ENCODE measurements at regions not wholly inside any gene's neighbourhood (a gene's known extent, or its start where the extent isn't known, plus 50 kb on each side); places are given as distances from the start of the nearest gene placed in this dataset.

- peaks cover 1% of the 10 kb centered on the region for H3K36me3 Mint-ChIP-seq
- H3K4me3 Mint-ChIP-seq, result no peak overlapping the region
- no peak for DNase-seq
- H3K27ac Mint-ChIP-seq, result no peak overlapping the region
- H3K9me3 Mint-ChIP-seq, result no peaks in the 10 kb centered on the region
- no peaks in the 10 kb centered on the region for H3K27me3 Mint-ChIP-seq
- peaks cover 18% of the 10 kb centered on the region for H3K4me1 Mint-ChIP-seq
Measured at GRCh38 chr10:47107007-47107747, 192.8 kb upstream of the GDF10 start.

GRCh38 chr10:47109906-47110305 lies 190.1 kb upstream of the GDF10 start:
- no peaks in the 10 kb centered on the region for H3K27me3 Mint-ChIP-seq
- H3K36me3 Mint-ChIP-seq, result no peaks in the 10 kb centered on the region
- no peaks in the 10 kb centered on the region for H3K9me3 Mint-ChIP-seq
- DNase-seq, result no peak
- peaks cover 11% of the 10 kb centered on the region for H3K4me1 Mint-ChIP-seq
- no peak overlapping the region for H3K27ac Mint-ChIP-seq
- no peak overlapping the region for H3K4me3 Mint-ChIP-seq

- H3K9me3 Mint-ChIP-seq, result no peaks in the 10 kb centered on the region
- H3K4me3 Mint-ChIP-seq, result no peak overlapping the region
- no peaks in the 10 kb centered on the region for H3K27me3 Mint-ChIP-seq
- H3K27ac Mint-ChIP-seq, result no peak overlapping the region
- peaks cover 8% of the 10 kb centered on the region for H3K4me1 Mint-ChIP-seq
- DNase-seq, result no peak
- no peaks in the 10 kb centered on the region for H3K36me3 Mint-ChIP-seq
Measured at GRCh38 chr10:47111329-47111862, 188.6 kb upstream of the GDF10 start.

- no peaks in the 10 kb centered on the region for H3K36me3 Mint-ChIP-seq
- no peaks in the 10 kb centered on the region for H3K27me3 Mint-ChIP-seq
- H3K9me3 Mint-ChIP-seq, result no peaks in the 10 kb centered on the region
Measured at GRCh38 chr10:47112612-47113011, 187.4 kb upstream of the GDF10 start.

GRCh38 chr10:47113907-47114500 lies 186.0 kb upstream of the GDF10 start:
- H3K4me3 Mint-ChIP-seq, result no peak overlapping the region
- H3K4me1 Mint-ChIP-seq, result peaks cover 6% of the 10 kb centered on the region

More at GRCh38 chr10:47112612-47113011, 187.4 kb upstream of the GDF10 start:
- H3K4me1 Mint-ChIP-seq, result peaks cover 6% of the 10 kb centered on the region
- H3K4me3 Mint-ChIP-seq, result no peak overlapping the region
- H3K27ac Mint-ChIP-seq, result no peak overlapping the region
- DNase-seq, result no peak

GRCh38 chr10:47114680-47115186 lies 185.3 kb upstream of the GDF10 start:
- Mint-ChIP-seq H3K27me3 (no peaks in the 10 kb centered on the region), H3K4me3 (no peak overlapping the region), H3K4me1 (peaks cover 6% of the 10 kb centered on the region), H3K27ac (no peak overlapping the region), H3K9me3 (no peaks in the 10 kb centered on the region), H3K36me3 (no peaks in the 10 kb centered on the region)
- DNase-seq, result no peak

More at GRCh38 chr10:47113907-47114500, 186.0 kb upstream of the GDF10 start:
- H3K27ac Mint-ChIP-seq, result no peak overlapping the region
- DNase-seq, result no peak
- H3K36me3 Mint-ChIP-seq, result no peaks in the 10 kb centered on the region
- no peaks in the 10 kb centered on the region for H3K27me3 Mint-ChIP-seq
- no peaks in the 10 kb centered on the region for H3K9me3 Mint-ChIP-seq

GRCh38 chr10:47115322-47115721 lies 184.7 kb upstream of the GDF10 start:
- no peak overlapping the region for H3K27ac Mint-ChIP-seq
- DNase-seq, result no peak
- no peaks in the 10 kb centered on the region for H3K27me3 Mint-ChIP-seq
- H3K36me3 Mint-ChIP-seq, result no peaks in the 10 kb centered on the region
- no peaks in the 10 kb centered on the region for H3K9me3 Mint-ChIP-seq
- peaks cover 6% of the 10 kb centered on the region for H3K4me1 Mint-ChIP-seq
- H3K4me3 Mint-ChIP-seq, result no peak overlapping the region

GRCh38 chr10:47116445-47116844 lies 183.6 kb upstream of the GDF10 start:
- Mint-ChIP-seq H3K36me3 (no peaks in the 10 kb centered on the region), H3K9me3 (no peaks in the 10 kb centered on the region), H3K27me3 (no peaks in the 10 kb centered on the region), H3K4me1 (peaks cover 2% of the 10 kb centered on the region), H3K4me3 (no peak overlapping the region), H3K27ac (no peak overlapping the region)
- DNase-seq, result no peak

GRCh38 chr10:47118326-47118725 lies 181.7 kb upstream of the GDF10 start:
- Mint-ChIP-seq H3K4me3 (no peak overlapping the region), H3K9me3 (no peaks in the 10 kb centered on the region), H3K27ac (no peak overlapping the region), H3K4me1 (no peaks in the 10 kb centered on the region), H3K27me3 (no peaks in the 10 kb centered on the region), H3K36me3 (no peaks in the 10 kb centered on the region)
- no peak for DNase-seq

GRCh38 chr10:47121336-47121735 lies 178.7 kb upstream of the GDF10 start:
- H3K4me3 Mint-ChIP-seq, result no peak overlapping the region
- H3K27me3 Mint-ChIP-seq, result no peaks in the 10 kb centered on the region
- no peak for DNase-seq
- H3K9me3 Mint-ChIP-seq, result peaks cover 2% of the 10 kb centered on the region
- H3K36me3 Mint-ChIP-seq, result peaks cover 2% of the 10 kb centered on the region
- no peak overlapping the region for H3K27ac Mint-ChIP-seq
- peaks cover 9% of the 10 kb centered on the region for H3K4me1 Mint-ChIP-seq

GRCh38 chr10:47123716-47124288 lies 176.2 kb upstream of the GDF10 start:
- no peak overlapping the region for H3K4me3 Mint-ChIP-seq
- H3K9me3 Mint-ChIP-seq, result peaks cover 2% of the 10 kb centered on the region
- H3K36me3 Mint-ChIP-seq, result peaks cover 2% of the 10 kb centered on the region
- no peak for DNase-seq
- H3K4me1 Mint-ChIP-seq, result peaks cover 21% of the 10 kb centered on the region
- H3K27ac Mint-ChIP-seq, result no peak overlapping the region
- no peaks in the 10 kb centered on the region for H3K27me3 Mint-ChIP-seq

GRCh38 chr10:47127188-47127785 lies 172.7 kb upstream of the GDF10 start:
- Mint-ChIP-seq H3K27ac (peak overlapping the region; percentile 87), H3K4me3 (no peak overlapping the region), H3K9me3 (peaks cover 4% of the 10 kb centered on the region)

GRCh38 chr10:47130491-47130890 lies 169.5 kb upstream of the GDF10 start:
- peaks cover 34% of the 10 kb centered on the region for H3K4me1 Mint-ChIP-seq
- DNase-seq, result no peak
- H3K27ac Mint-ChIP-seq, result no peak overlapping the region
- peaks cover 1% of the 10 kb centered on the region for H3K9me3 Mint-ChIP-seq
- no peaks in the 10 kb centered on the region for H3K36me3 Mint-ChIP-seq
- H3K27me3 Mint-ChIP-seq, result no peaks in the 10 kb centered on the region
- H3K4me3 Mint-ChIP-seq, result no peak overlapping the region

More at GRCh38 chr10:47127188-47127785, 172.7 kb upstream of the GDF10 start:
- peaks cover 2% of the 10 kb centered on the region for H3K36me3 Mint-ChIP-seq
- peak; percentile 12 for DNase-seq
- no peaks in the 10 kb centered on the region for H3K27me3 Mint-ChIP-seq
- peaks cover 32% of the 10 kb centered on the region for H3K4me1 Mint-ChIP-seq

- Mint-ChIP-seq H3K4me3 (no peak overlapping the region), H3K4me1 (peaks cover 17% of the 10 kb centered on the region), H3K9me3 (peaks cover 1% of the 10 kb centered on the region), H3K27me3 (no peaks in the 10 kb centered on the region), H3K27ac (no peak overlapping the region), H3K36me3 (no peaks in the 10 kb centered on the region)
- DNase-seq, result no peak
Measured at GRCh38 chr10:47133871-47134570, 166.0 kb upstream of the GDF10 start.

Measured in activated naive CD8-positive, alpha-beta T cell treated with anti-CD3 and anti-CD28 coated beads for 36 hours (primary cell).